HTR-8/SVneo (cell line): ENCODE measurements at regions not wholly inside any gene's neighbourhood (a gene's known extent, or its start where the extent isn't known, plus 50 kb on each side); places are given as distances from the start of the nearest gene placed in this dataset.
A peak's percentile ranks its signal among the peaks of the same experiment; 100 is the strongest.
"Not testable (repeated sequence)": the region's sequence is repeated elsewhere in the genome, so short reads cannot be mapped to it uniquely, and the experiment has no call there.

Experiments
- DNase-seq: peaks from one replicate; pipeline ENCODE4 v3.0.0; 2011; ENCODE audit warnings: low spot score, mixed read lengths; ENCODE audit not compliant: insufficient read length
- FAIRE-seq: peaks from 2 replicates; lab custom pipeline; 2011; peaks lifted over from hg19 to GRCh38; lab: Jason Lieb, UNC

DNA sequence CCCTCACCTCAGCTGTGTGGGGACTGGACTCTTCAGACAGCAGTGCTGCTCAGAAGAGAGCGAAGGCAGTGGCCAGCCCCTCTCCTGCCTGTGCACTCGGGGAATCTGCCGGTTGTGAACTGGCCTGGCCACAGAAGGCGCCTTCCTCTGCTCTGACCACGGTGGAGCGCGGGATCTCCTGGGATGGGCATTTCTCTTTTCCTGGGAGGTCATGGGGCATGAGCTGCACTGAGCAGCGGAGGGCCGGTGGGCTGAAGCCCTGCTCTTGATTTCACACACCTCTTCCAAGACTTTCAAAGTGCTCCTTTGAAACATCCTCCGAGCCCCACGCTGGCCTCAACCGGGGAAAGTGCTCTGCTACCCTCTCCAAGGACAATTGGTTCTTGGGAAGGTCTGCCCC, 125.6 kb upstream of the FAM20C start:
- DNase-seq (no peak), FAIRE-seq (peak; percentile 78)

DNA sequence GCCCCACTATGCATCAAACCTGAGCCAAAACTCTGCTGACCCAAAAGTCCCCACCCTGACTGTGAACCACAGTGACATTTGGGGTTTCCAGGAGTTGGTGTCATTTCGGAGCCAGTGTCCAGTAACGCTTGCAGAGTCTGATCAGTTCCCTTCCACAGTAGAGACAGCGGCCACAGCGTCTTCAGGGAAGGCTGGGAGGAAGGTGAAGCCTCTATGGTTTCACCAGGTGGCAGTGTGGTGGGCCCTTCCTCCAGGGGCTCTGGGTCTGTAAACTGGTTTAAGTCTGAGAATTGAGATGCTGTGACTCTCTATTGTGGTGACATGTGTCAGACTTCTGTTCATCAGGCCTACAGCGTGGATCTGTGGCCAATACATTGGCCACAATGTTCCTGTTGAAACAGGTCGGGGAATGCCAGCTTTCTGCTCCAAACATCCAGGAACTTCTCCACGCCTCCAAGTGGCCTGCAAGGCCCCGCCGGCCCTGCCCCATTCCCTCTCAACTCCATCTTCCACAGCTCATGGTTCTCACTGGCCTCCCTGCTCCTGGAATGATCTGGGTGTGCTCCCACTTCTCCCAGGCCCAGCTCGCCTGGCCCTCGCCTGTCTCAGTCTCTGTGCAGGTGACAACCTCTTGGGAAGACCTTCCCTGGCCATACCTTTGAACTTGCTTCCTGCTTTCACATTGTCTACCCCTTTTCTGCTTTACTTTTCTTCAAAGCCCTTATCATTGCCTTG, 124.5 kb upstream of the FAM20C start:
- DNase-seq, result peak; percentile 45
- FAIRE-seq, result no peak

DNA sequence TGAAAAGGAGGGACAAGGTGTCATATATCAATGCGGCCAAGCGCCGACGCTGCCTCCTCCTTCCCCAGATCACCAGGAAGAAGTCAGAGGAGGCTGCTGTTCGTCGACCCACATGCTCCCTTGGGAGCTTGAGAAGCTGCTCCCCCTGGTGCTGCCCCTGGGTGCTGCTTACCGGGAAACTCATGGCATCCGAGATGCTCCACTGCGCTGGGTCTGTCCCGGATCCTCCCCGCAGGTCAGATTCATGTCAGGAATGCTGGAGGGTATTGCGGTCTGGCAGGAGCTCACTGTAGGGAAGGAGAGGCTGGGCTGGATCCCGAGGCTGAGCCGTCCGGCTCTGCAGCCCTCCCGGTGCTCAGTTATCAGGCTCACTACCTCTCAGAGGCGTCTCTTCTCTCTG, 123.7 kb upstream of the FAM20C start:
- DNase-seq, result no peak
- FAIRE-seq, result no peak

DNA sequence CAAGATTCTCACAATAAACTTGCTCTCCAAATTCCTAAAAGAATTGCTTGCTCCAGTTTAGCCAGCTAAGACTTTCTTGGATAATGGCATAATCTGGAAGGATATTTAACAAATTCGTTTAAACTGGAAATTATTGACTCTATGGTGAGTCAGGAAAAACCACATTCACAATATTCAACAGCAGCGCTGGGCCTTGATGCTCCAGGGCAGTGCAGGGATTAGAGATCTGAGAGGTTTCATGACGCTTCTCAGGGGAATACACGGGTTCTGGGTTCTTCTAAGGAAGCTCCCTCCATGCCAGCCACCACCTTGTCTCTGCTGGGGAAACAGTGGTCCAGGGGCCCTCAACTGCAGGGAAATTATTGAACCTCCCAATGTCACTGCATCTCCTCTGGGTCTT, 123.3 kb upstream of the FAM20C start:
- not testable (repeated sequence) for DNase-seq, FAIRE-seq

DNA sequence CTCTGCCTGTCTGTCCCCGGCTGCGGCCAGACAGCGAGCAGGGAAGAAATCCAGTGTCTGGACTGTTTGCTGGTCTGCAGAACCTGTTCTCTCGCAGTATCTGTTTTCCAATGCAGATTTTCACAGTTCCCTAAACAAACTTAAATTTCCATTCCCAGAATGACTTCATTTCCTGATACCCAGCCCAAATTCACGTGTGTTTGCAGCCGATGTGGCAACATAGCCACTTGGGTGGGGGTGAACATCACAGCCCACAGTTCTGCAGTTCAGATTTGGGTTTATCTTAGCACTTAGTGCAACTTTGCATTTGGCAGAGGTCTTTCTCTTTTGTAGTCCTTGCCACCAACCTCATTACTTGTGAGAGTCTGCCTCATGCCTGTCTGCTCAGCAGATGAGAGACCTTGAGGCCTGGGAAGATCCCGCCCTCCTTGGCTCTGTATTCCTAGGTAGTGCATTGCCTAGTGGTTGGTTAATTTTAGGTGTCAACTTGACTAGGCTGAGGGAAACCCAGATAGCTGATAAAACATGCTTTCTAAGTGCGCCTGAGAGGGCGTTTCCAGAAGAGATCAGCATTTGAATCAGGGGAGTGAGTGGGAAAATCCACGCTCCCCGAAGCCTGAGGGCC, 122.8 kb upstream of the FAM20C start:
- peak; percentile 91 for FAIRE-seq
- DNase-seq, result not testable (repeated sequence)

DNA sequence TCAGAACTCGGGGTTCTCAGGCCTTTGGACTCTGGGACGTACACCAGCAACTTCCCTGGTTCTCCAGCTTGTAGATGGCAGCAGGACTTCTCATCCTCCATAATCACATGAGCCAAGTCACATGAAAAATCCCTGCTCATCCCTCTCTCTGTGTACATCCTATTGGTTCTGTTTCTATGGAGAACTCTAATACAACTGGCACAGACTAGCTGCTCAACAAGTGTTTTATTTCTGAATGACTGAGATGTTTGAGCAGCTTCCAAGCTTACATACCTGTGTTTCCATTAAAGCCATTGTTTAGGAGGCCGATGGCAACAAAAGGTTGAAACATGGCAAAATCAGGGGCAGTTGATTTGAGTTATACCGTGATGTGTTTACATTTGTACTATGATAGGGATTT, 122.2 kb upstream of the FAM20C start:
- FAIRE-seq, DNase-seq: not testable (repeated sequence)

DNA sequence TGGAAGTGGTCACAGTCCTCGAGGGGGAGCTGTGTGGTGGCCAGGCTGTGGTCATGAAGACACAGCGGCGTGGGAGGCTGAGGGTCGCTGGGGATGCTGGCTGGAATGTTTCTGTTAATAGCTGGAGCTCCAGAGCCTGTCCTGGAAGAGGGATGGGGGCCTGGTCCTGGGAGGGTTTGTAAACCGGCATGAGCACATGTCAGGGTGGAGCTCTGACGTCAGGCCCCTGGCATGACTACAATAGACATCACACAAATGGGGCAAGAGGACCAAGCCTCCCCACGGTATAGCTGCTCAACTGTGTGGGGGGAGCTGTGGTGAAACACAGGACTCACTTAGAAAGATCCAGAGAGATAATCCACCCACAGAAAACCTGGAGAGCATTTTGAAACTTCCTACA, 121.4 kb upstream of the FAM20C start:
- DNase-seq, FAIRE-seq: not testable (repeated sequence)

DNA sequence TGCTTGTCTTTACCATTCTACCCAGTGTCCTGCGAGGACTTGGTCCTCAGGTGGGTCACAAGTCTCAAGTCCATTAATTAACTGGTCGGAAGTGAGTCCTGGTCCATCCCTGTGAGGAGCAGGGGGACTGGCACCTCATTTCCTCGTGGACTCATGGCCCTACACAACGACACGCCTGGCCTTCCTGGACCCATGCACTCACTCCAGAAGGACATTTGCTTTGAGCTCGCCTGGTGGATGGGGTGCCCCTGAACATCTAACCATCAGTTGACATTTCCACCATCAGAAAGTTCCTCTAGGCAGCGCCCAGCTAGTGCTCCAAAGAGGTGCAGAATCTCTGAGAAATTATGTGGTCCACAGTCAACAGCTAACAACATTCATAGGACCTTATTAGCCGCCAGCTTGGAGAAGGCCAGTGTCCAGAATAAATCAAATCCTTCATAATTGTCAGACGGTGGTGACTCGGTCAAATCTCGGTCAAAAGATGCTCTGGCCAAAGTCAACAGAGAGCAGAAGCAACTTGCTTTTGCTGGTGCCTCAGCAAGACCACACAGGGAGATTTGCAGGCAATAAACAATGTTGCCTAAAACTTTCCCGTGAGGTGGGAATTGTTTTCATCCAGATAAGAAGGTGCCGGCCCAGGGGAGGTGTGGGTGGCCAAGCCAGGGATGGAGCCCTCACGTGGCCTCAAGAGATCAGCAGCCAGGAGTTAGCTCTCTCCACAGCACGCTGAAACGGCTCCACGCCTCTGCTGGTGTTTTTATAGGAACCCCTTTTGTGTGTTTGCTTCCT, 119.9 kb upstream of the FAM20C start:
- FAIRE-seq, DNase-seq: not testable (repeated sequence)

DNA sequence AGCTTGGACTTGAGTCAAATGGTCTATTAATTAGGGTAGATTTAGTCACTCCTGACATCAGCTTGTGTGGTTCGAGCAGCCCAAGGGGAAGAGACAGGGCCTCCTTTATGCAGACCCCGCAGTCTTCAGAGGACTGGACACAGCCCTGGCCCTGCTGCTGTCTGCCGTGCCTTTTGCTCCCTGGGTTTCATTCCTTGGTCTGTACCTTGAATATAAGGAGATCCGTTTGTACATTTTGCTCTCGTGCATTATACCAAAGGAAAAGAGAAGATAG, 119.4 kb upstream of the FAM20C start:
- not testable (repeated sequence) for DNase-seq, FAIRE-seq

DNA sequence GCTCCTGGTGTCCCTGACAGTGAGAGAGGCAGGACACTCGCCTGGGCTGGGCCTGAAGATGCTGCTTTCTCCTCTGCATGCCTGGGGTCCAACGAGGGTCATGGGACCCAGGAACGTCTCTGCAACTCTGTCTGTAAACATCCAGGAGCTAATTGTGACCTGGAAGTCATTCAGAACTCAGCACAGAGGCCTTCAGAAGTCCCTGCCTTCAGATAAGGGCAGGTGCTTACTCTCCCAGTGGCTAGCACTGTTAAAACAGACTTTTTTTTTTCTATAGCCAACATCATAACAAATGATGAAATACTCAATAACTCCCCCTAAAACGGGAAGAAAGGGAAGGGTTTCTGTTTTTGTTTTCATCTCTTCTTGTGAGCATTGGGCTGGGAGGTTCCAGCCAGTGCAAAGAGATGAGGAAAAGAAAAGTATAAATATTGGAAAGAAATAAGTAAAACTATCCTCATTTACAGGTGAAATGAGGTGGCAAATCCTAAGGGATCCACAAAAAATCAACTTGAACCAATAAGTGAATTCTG, 118.3 kb upstream of the FAM20C start:
- not testable (repeated sequence) for FAIRE-seq, DNase-seq

DNA sequence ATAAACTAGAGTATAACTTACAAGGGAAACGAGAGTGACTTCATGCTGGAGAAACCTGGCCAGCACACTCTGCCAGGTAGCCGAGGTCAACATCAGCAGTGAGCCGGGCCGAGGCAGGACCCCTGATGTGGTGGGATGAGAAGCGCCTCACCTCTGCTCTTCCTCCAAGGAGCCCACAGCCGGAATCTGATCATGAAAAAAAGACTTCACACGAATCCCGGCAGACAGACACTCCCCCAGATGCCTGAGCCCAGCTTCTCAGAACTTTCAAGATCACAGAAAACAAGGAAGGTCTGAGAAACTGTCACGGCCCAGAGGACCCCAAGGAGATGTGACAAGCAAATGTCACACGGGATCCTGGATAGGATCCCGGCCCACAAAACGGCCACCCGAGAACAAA, 116.9 kb upstream of the FAM20C start:
- not testable (repeated sequence) for FAIRE-seq, DNase-seq

DNA sequence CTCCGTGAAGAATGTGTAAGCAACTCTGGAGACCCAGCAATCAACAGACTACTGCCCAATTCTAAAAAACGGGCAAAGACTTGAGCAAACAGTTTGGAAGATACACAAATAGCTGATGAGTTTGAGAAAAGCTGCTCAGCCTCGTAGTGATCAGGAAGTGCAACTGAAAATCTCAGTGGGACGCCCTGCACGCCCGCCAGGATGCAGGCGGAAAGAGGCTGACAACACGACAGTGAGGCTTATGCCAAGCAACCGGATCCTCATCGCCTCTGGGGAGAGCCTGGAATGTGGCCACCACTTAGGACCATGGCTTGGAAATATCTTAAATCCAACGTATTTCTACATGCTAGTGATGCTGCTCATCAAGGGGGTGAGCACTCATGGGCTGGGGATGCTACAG, 116.2 kb upstream of the FAM20C start:
- not testable (repeated sequence) for DNase-seq, FAIRE-seq

DNA sequence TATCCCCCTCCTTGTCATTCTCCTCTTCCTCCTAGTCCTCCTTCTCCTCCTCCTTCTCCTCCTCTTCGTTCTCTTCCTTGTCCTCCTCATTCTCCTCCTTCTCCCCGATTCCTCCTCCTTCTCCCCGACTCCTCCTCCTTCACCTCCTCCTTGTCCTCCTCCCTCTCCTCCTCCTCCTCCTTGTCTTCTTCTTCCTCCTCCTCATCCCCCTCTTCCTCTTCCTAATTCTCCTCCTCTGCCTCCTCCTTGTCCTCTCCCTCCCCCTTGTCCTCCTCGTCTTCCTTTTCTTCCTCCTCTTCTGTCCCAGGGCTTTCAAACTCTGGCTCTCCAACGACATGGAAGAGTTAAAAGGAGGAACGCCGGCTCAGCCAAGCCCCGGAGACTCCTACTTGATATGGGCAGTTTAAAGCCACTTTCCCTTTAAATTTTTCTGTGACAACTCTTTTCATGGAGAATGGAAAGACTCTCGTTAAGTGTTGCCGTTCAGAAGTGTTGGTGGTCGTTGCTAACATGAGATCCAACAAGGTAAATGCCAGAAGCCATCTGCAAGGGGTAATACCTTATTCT, 115.5 kb upstream of the FAM20C start:
- DNase-seq, FAIRE-seq: not testable (repeated sequence)

DNA sequence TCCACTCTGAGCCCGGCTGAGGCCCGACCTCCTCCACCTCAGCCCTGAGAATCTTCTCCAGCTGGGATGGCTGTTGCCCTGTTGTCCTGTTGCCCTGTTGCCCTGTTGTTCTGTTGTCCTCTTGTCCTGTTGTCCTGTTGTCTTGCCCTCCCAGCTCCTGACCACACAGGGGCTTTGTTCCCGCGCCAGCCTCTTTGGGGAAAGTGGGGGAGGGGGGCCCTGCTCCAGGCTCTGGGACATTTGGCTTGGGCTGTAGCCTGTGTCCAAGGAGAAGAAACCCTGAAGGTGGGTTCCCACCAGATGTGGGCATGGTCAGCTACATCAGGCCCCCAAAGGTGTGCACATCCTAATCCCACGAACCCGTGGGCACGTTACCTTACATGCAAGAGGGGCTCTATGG, 113.5 kb upstream of the FAM20C start:
- FAIRE-seq, DNase-seq: not testable (repeated sequence)

DNA sequence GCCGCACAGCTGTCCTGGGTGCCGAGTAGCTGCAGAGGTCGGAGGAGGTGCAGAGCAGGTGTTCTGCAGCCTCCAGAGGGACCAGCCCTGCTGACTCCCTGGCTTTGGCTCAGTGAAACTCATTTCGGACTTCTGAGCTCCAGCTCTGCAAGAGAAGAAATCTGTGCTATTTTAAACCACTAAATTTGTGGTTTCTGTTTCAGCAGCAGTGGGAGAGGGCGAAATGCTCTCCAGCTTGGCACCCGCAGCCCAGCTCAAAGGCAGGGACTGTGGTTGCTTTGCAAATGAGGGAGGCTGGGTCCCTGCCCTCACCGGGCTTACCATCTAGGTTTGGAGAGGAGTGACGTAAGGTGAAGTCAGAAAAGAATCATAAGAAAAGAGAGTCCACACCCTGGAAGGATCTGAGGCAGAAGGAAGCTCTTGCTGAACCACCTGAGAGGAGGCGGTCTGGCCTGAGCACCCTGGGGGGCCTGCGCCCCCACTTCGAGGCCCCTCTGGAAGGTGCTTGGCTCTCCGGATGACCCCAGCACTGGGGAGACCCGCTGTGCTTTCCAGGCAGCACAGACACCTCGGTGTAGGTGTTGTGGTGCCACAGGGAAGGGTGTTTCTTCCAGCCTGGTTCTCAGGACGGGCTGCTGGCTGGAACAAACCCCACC, 112.8 kb upstream of the FAM20C start:
- DNase-seq, FAIRE-seq: not testable (repeated sequence)

DNA sequence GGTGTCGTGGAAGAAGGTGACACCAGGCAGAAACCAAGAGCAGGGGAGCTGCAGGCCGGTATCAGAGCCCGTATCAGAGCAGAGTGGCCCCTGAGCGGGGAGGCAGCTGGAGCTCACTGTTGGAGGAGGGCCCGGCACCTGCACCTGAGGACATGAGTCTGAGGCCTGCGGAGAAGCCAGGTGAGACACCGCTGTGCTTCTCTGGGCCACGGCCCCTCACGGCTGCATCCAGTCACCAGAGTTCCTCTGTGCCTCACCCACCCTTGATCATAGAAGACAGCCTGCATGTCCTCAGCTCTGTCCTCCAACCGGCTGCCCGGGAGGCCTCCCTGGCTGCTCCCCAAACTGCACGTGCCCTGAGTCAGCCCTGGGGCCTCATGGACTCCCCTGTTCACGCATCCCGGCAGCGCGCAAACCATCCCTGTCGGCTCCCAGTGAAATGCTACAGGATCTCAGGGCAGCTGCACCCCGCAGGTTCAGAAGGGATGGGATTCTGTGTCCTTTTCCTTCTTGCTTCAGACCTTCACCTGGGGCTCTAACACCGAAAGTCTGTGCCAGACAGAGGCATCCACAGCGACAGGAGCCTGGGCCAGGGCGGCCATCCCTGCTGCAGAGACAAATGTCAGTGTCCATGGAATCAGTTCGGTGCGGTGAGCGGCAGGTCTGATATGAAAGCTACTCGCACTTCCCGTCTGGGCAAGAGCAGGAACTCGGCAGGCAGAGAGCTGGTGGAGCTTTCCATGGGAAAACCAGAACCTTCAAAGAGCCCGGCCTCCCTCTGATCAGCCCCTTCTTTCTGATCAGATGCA, 111.9 kb upstream of the FAM20C start:
- DNase-seq, result no peak
- FAIRE-seq, result no peak

DNA sequence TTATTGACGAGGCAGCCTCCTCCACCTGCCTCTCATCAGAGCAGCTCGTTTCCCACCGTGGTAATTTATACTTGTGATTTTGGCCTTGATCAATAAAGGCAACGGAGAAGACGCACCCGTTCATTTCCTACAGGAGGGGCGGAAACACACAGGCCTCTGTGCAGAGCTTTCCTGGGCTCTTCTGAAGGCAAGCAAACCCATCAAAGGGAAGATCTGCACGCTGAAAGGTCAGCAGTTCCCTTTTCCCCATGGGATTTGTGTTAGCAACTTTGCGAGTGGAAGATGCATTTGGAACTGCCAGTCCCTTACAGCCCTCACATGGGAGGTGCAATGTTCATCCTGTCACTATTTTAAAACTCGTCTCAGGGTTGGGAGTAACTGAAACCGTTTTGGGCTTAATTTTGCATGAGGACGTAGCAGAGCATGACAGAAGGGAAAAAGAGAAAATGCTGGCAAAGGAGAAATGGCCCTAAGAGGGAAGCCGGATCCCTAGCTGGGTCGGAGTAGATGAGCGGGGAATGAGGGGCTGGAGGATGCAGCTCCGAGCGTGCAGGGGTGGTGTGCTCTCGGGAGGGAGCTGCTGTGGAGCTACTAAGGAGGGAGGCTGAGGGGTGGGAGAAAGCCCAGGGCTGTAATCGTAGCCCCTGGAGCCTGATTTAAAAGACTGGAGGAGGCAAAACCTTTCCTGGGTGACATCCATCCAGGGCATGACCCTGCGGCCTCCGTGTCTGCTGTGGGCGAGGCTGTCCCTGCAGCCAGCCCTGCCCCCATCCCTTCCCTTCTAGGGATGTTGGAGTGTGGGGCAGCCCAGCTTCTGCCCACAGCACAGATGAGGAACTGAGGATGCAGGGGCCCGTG, 111.1 kb upstream of the FAM20C start:
- DNase-seq (no peak), FAIRE-seq (no peak)
